NT2/D1 (cell line): ENCODE measurements at regions not wholly inside any gene's neighbourhood (a gene's known extent, or its start where the extent isn't known, plus 50 kb on each side); places are given as distances from the start of the nearest gene placed in this dataset.

Experiments
- DNase-seq: peaks from one replicate; pipeline ENCODE4 v3.0.0-alpha.2; 2011; ENCODE audit warnings: low read depth, low spot score
- H3K27me3 ChIP-seq: 2 replicates; pipeline ENCODE4 v1.6.0; 2011; ENCODE audit warnings: mild to moderate bottlenecking; ENCODE audit not compliant: insufficient read length, insufficient read depth
- H3K36me3 ChIP-seq: 2 replicates; pipeline ENCODE4 v1.6.1; 2011; ENCODE audit warnings: mild to moderate bottlenecking, low read length, mixed read lengths; ENCODE audit not compliant: insufficient read depth, insufficient read length
- H3K4me1 ChIP-seq: 2 replicates; pipeline ENCODE4 v1.5.1; 2011; ENCODE audit not compliant: insufficient read depth, insufficient read length
- H3K4me3 ChIP-seq: 2 replicates; pipeline ENCODE4 v1.5.1; 2011; ENCODE audit warnings: low read depth; ENCODE audit not compliant: insufficient read length
- H3K9ac ChIP-seq: 2 replicates; pipeline ENCODE4 v1.6.0; 2011; ENCODE audit warnings: low read depth; ENCODE audit not compliant: insufficient read length
- H3K9me3 ChIP-seq: 2 replicates; pipeline ENCODE4 v1.5.1; 2011; ENCODE audit warnings: mild to moderate bottlenecking, low read length; ENCODE audit not compliant: insufficient read depth
- SUZ12 ChIP-seq: IDR thresholded peaks from 2 replicates; pipeline ENCODE4 v1.6.1; 2011; ENCODE audit not compliant: insufficient read length, insufficient read depth; ENCODE audit errors: extremely low read depth
- YY1 ChIP-seq: IDR thresholded peaks from 2 replicates; pipeline ENCODE4 v1.6.1; 2011; ENCODE audit not compliant: insufficient read length, insufficient read depth
- ZNF274 ChIP-seq: IDR thresholded peaks from 2 replicates; pipeline ENCODE4 v1.6.1; 2011; ENCODE audit warnings: mild to moderate bottlenecking, low read depth, low read length

GRCh38 chr1:115402753-115403184 is 64.7 kb upstream of the NGF start:
- no peak for DNase-seq
- Histone ChIP-seq H3K36me3 (no peaks in the 10 kb centered on the region), H3K9me3 (peaks cover 6% of the 10 kb centered on the region; the same call in 1 of the 2 replicates), H3K4me3 (no peak overlapping the region), H3K4me1 (no peaks in the 10 kb centered on the region), H3K27me3 (no peaks in the 10 kb centered on the region), H3K9ac (no peak overlapping the region)
- TF ChIP-seq YY1 (no peak), ZNF274 (no peak), SUZ12 (no peak)

DNA sequence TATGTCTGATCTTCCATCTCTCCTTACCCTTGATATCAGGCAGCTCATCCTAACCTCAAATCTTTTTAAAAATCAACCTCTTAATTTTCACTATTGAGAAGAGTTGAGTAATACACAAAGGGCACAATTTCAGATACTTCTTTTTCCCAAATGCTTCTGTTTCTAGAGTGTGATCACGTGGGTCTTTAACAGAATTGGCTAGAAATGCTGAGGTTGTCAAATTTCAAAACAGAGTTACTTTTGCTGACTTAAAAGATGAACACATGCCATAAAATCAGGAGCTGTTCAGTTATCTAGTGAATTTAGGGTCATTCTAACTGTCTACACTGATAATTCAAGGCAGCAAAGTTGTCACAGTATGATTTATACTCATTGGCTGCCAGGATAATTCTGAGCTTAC is 63.6 kb upstream of the NGF start:
- TF ChIP-seq ZNF274 (no peak), YY1 (no peak), SUZ12 (no peak)
- no peaks in the 10 kb centered on the region for H3K36me3 ChIP-seq
- no peak overlapping the region for H3K4me3 ChIP-seq
- no peak for DNase-seq
- peaks cover 6% of the 10 kb centered on the region; the same call in 1 of the 2 replicates for H3K9me3 ChIP-seq
- H3K9ac ChIP-seq: no peak overlapping the region
- no peaks in the 10 kb centered on the region for H3K27me3 ChIP-seq
- no peaks in the 10 kb centered on the region for H3K4me1 ChIP-seq

GRCh38 chr1:115400891-115401290 is 62.8 kb upstream of the NGF start:
- Histone ChIP-seq H3K4me3 (no peak overlapping the region), H3K36me3 (no peaks in the 10 kb centered on the region), H3K4me1 (no peaks in the 10 kb centered on the region), H3K27me3 (no peaks in the 10 kb centered on the region), H3K9me3 (no peaks in the 10 kb centered on the region), H3K9ac (no peak overlapping the region)
- TF ChIP-seq YY1 (no peak), SUZ12 (no peak), ZNF274 (no peak)
- DNase-seq: no peak

DNA sequence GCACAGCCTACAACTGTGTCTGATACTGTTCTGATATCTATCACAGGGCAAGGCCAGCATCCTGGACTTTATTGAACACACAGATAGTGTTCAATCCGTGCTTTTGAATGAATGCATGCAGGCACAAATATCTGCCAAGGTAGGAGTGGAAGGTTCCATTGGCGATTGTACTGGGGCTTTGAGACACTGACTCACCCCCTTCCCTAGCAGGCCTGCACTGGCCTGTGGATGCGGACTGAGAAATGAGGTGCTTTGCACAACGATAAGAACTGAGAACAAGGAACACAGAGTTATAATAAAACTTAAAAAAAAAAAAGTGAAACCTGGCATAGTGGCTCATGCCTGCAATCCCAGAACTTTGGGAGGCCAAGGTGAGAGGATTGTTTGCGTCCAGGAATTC is 62.4 kb upstream of the NGF start:
- no peaks in the 10 kb centered on the region for H3K9me3 ChIP-seq
- H3K9ac ChIP-seq: no peak overlapping the region
- DNase-seq: no peak
- no peaks in the 10 kb centered on the region for H3K36me3 ChIP-seq
- H3K4me3 ChIP-seq: no peak overlapping the region
- no peaks in the 10 kb centered on the region for H3K27me3 ChIP-seq
- H3K4me1 ChIP-seq: no peaks in the 10 kb centered on the region
- no peak for TF ChIP-seq YY1
- TF ChIP-seq SUZ12: no peak
- no peak for TF ChIP-seq ZNF274

GRCh38 chr1:115398745-115399144 is 60.7 kb upstream of the NGF start:
- TF ChIP-seq ZNF274 (no peak), SUZ12 (no peak), YY1 (no peak)
- H3K9me3 ChIP-seq: no peaks in the 10 kb centered on the region

More at GRCh38 chr1:115398745-115399144, 60.7 kb upstream of the NGF start:
- Histone ChIP-seq H3K9ac (no peak overlapping the region), H3K4me1 (no peaks in the 10 kb centered on the region), H3K4me3 (no peak overlapping the region), H3K27me3 (no peaks in the 10 kb centered on the region), H3K36me3 (no peaks in the 10 kb centered on the region)
- no peak for DNase-seq
